ENCODE measurements at regions not wholly inside any gene's neighbourhood (a gene's known extent, or its start where the extent isn't known, plus 50 kb on each side); places are given as distances from the start of the nearest gene placed in this dataset.

GRCh38 chr9:1455766-1456165 is 405.6 kb downstream of the DMRT2 start:
- Histone ChIP-seq H3K9me2 (replicated peaks; ENCODE audit: insufficient read depth) (no peaks in the 10 kb centered on the region), H3K36me3 (replicated peaks; ENCODE audit: insufficient read depth, low read depth) (no peaks in the 10 kb centered on the region), H3K4me2 (no peak overlapping the region), H2AFZ (no peak overlapping the region), H3K4me3 (no peak overlapping the region), H3K27ac (no peak overlapping the region), H3K27me3 (no peaks in the 10 kb centered on the region), H4K20me1 (ENCODE audit: insufficient read depth, poor library complexity, severe bottlenecking) (no peaks in the 10 kb centered on the region), H3K4me1 (ENCODE audit: insufficient read depth) (no peaks in the 10 kb centered on the region), H3K79me2 (no peaks in the 10 kb centered on the region), H3K9me3 (ENCODE audit: low read depth) (no peaks in the 10 kb centered on the region)
- no peak for DNase-seq (ENCODE audit: low spot score)
- TF ChIP-seq CTCF (IDR thresholded peaks at IDR 0.05; ENCODE audit: poor library complexity), result no peak
- 56% methylated on average over 4 of the region's 4 CpGs for WGBS (ENCODE audit: low lambda C conversion rate, missing lambda C conversion rate)

- no peaks in the 10 kb centered on the region for H3K9me2 ChIP-seq (replicated peaks; ENCODE audit: insufficient read depth)
- TF ChIP-seq EZH2 (IDR thresholded peaks at IDR 0.05; ENCODE audit: borderline replicate concordance) (no peak), CTCF (IDR thresholded peaks at IDR 0.05; ENCODE audit: poor library complexity) (no peak), EZH2phosphoT487 (IDR thresholded peaks at IDR 0.05; ENCODE audit: low read depth, severe bottlenecking, unreplicated experiment) (no peak)
These were observed 406.3 kb downstream of the DMRT2 start for GRCh38 chr9:1456301-1457024.

DNA sequence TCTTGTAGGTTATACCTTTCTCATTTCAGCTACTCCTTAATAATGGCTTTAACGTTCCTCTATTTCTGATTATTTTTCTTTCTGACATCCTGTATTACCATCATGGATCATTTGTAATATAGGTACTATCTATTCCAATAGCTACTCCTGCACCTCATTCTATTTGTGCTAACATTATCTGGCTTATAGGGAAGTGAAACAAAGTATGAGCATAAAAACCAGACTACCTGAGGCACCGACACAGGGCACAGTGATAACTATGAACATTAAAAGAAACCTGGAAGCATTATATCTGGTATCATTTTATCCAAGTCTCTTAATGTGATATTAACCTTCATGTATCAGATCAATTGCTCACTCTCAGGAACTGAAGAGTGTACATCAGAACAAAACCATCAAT is 407.3 kb downstream of the DMRT2 start:
- Histone ChIP-seq H3K9me3 (ENCODE audit: low read depth) (no peaks in the 10 kb centered on the region), H2AFZ (no peak overlapping the region), H4K20me1 (ENCODE audit: insufficient read depth, poor library complexity, severe bottlenecking) (no peaks in the 10 kb centered on the region), H3K79me2 (no peaks in the 10 kb centered on the region), H3K4me3 (no peak overlapping the region), H3K27me3 (no peaks in the 10 kb centered on the region), H3K4me2 (no peak overlapping the region), H3K36me3 (replicated peaks; ENCODE audit: insufficient read depth, low read depth) (no peaks in the 10 kb centered on the region), H3K27ac (no peak overlapping the region), H3K9me2 (replicated peaks; ENCODE audit: insufficient read depth) (no peaks in the 10 kb centered on the region), H3K4me1 (ENCODE audit: insufficient read depth) (no peaks in the 10 kb centered on the region)
- TF ChIP-seq EZH2 (IDR thresholded peaks at IDR 0.05; ENCODE audit: borderline replicate concordance) (no peak), EZH2phosphoT487 (IDR thresholded peaks at IDR 0.05; ENCODE audit: low read depth, severe bottlenecking, unreplicated experiment) (no peak), CTCF (IDR thresholded peaks at IDR 0.05; ENCODE audit: poor library complexity) (no peak)
- DNase-seq (ENCODE audit: low spot score), result no peak
- WGBS (ENCODE audit: low lambda C conversion rate, missing lambda C conversion rate), result 62% methylated on average over 2 of the region's 2 CpGs

More at GRCh38 chr9:1456301-1457024, 406.3 kb downstream of the DMRT2 start:
- Histone ChIP-seq H3K9me3 (ENCODE audit: low read depth) (no peaks in the 10 kb centered on the region), H3K4me2 (no peak overlapping the region), H4K20me1 (ENCODE audit: insufficient read depth, poor library complexity, severe bottlenecking) (no peaks in the 10 kb centered on the region), H3K4me3 (no peak overlapping the region), H3K79me2 (no peaks in the 10 kb centered on the region), H2AFZ (no peak overlapping the region), H3K36me3 (replicated peaks; ENCODE audit: insufficient read depth, low read depth) (no peaks in the 10 kb centered on the region), H3K27ac (no peak overlapping the region), H3K4me1 (ENCODE audit: insufficient read depth) (no peaks in the 10 kb centered on the region), H3K27me3 (no peaks in the 10 kb centered on the region)
- 65% methylated on average over 4 of the region's 4 CpGs for WGBS (ENCODE audit: low lambda C conversion rate, missing lambda C conversion rate)
- no peak for DNase-seq (ENCODE audit: low spot score)

- no peak overlapping the region for H2AFZ ChIP-seq
- TF ChIP-seq EZH2phosphoT487 (IDR thresholded peaks at IDR 0.05; ENCODE audit: low read depth, severe bottlenecking, unreplicated experiment) (no peak), EZH2 (IDR thresholded peaks at IDR 0.05; ENCODE audit: borderline replicate concordance) (no peak), CTCF (IDR thresholded peaks at IDR 0.05; ENCODE audit: poor library complexity) (no peak)
- no peak overlapping the region for H3K4me2 ChIP-seq
- H3K79me2 ChIP-seq, result no peaks in the 10 kb centered on the region
- no peaks in the 10 kb centered on the region for H4K20me1 ChIP-seq (ENCODE audit: insufficient read depth, poor library complexity, severe bottlenecking)
- no peaks in the 10 kb centered on the region for H3K36me3 ChIP-seq (replicated peaks; ENCODE audit: insufficient read depth, low read depth)
- no peak overlapping the region for H3K27ac ChIP-seq
- no peaks in the 10 kb centered on the region for H3K9me3 ChIP-seq (ENCODE audit: low read depth)
- no peak for DNase-seq (ENCODE audit: low spot score)
- no peaks in the 10 kb centered on the region for H3K9me2 ChIP-seq (replicated peaks; ENCODE audit: insufficient read depth)
- H3K27me3 ChIP-seq, result no peaks in the 10 kb centered on the region
- no peaks in the 10 kb centered on the region for H3K4me1 ChIP-seq (ENCODE audit: insufficient read depth)
- no peak overlapping the region for H3K4me3 ChIP-seq
These were observed 408.3 kb downstream of the DMRT2 start for GRCh38 chr9:1458503-1458902.

Data from hepatocyte (in vitro differentiated cells).